Breast epithelium (tissue), 3 donors: ENCODE measurements at regions not wholly inside any gene's neighbourhood (a gene's known extent, or its start where the extent isn't known, plus 50 kb on each side); places are given as distances from the start of the nearest gene placed in this dataset.

Source experiments
- CTCF ChIP-seq, 3 donors: fragments of 450-650 bp; IDR thresholded peaks; one replicate each; pipeline ENCODE4 v1.5.1; 2016 to 2017; ENCODE audit warnings: antibody characterized with exemption in 3 of 3, mild to moderate bottlenecking in 3 of 3, moderate library complexity in 3 of 3
- POLR2A ChIP-seq: fragments of 450-650 bp; IDR thresholded peaks from one replicate; pipeline ENCODE4 v1.6.1; 2016; ENCODE audit warnings: antibody characterized with exemption, mild to moderate bottlenecking, moderate library complexity
- POLR2AphosphoS5 ChIP-seq, 3 donors: sonication (generic); formaldehyde crosslinking; IDR thresholded peaks; one replicate each; pipeline ENCODE4 v1.6.1; 2017; ENCODE audit warnings: antibody characterized with exemption in 3 of 3

GRCh38 chr10:111560027-111560426 lies 483.2 kb downstream of the ADRA2A start:
- TF ChIP-seq POLR2A, result no peak
- no peak for TF ChIP-seq CTCF (IDR thresholded peaks at IDR 0.05)
- peak in 1 of 3 donors; percentile 21 for TF ChIP-seq POLR2AphosphoS5 (IDR thresholded peaks at IDR 0.05)
